Activated CD4-positive, CD25-positive, alpha-beta regulatory T cell treated with anti-CD3 and anti-CD28 coated beads, Interleukin-2, amount 50 U/mL, for 72 hours (primary cell): ENCODE measurements at regions not wholly inside any gene's neighbourhood (a gene's known extent, or its start where the extent isn't known, plus 50 kb on each side); places are given as distances from the start of the nearest gene placed in this dataset.
"Not testable (repeated sequence)": the region's sequence is repeated elsewhere in the genome, so short reads cannot be mapped to it uniquely, and the experiment has no call there.

Experiments used
- DNase-seq: peaks from one replicate; pipeline ENCODE4 v3.0.0; 2021

DNA sequence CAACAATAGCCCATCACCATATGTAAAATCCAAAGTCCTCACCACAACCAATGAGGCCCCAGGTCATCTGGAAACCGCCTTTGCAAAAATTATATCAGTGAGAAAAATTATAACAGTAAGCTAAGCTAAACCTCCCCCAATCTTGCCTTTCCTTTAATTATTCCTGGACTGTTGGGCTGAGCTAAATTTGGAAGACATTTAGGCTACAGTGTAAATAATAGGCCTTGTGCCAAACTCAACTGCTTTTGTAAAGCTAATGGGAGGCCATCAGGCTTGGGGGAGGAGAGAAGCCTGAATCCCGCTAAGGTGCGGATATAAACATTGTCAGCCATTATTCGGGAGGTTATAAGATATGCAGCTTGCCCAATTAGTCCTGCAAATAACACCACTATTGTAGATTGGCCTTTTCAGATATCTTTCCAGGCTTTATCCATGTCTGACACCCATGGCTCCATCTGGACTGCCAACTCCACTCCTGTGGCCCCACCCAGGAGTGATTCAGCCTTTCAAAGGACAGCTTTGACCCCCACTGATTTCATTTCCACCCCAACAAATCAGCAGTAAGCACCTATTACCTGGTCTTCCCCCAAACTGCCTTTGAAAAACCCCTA, 53.0 kb upstream of the CA12 start:
- DNase-seq: no peak

GRCh38 chr15:63435204-63435820, 53.7 kb upstream of the CA12 start:
- DNase-seq: no peak

DNA sequence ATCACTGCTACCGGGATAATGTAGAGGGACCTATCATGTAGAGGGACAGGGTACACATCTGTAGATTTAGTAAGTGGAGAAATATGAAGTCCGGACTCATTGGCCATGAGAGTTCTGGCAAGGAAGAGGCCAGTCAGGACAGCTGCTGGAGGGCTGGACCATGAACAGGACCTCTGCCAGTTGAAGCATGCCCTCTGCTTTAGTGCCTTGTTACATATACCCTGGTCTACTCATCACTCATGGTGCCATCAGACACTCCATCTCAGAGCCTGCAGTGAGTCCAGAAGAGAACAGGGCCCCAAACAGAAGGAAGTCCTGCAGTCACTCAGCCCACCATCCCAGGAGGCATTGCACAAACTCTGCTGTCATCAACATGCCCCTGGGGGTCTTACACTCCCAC, 54.7 kb upstream of the CA12 start:
- DNase-seq: no peak

GRCh38 chr15:63436872-63437375, 55.3 kb upstream of the CA12 start:
- DNase-seq: peak; percentile 54

- DNase-seq: no peak
Observed at GRCh38 chr15:63439536-63440264, 58.1 kb upstream of the CA12 start.

GRCh38 chr15:63440265-63440648, 58.6 kb upstream of the CA12 start:
- no peak for DNase-seq

DNA sequence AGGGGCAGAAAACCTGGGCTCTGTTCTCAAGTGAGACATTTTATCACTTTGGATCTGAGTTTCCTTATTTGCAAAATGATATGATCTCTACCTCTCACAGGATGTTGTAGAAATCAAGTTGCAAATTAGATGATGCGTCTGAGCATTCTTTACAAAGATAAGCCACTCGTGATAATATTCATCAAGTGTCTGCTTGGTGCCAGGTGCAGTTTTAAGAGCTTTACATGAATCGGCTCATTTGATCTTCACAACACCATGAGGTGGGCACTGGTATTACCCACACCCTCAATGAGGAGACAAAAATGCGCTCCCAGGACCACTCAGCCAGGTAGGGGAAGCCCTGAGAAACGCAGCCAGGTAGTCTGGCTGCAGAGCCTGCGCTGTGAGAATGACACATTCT, 59.1 kb upstream of the CA12 start:
- no peak for DNase-seq

DNA sequence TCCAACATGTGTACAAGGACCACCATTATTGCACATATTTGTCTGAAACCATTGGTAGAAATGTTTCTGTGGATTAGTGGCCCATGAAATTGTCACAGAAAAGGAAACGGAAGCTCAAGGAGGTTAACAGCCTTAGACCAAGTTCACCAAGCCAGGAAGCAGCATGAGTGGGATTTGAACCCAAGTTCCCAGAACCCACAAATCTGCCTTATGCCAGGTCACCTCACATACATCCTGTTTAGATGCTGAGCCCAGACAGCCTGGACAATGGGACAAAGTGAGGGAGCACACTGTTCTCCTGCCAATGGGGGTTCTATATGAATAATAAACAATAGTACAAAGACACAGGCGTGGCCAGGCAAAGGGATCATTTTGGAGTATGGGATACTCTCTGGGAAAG, 59.6 kb upstream of the CA12 start:
- no peak for DNase-seq

- no peak for DNase-seq
Observed at GRCh38 chr15:63442080-63442479, 60.4 kb upstream of the CA12 start.

DNA sequence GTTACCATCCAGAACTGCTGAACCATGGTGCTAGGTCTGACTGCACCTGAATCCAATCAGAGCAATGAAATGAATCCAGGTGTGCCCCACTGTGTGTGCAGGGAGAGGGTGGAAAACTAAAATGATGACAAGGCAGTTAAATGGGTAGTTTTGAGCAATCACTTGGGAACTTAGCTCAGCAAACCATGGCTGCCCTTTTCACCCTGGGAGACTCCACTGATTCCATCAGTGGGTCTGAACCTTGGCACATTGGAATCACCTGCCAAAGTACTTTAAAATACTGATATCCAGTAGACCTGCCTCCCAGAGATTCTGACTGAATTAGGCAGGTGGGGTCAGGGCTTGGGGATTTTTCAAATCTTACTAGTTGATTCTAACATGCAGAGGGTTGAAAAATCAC, 59.8 kb upstream of the USP3 start:
- no peak for DNase-seq

- DNase-seq: no peak
Observed at GRCh38 chr15:63446255-63446654, 58.1 kb upstream of the USP3 start.

DNA sequence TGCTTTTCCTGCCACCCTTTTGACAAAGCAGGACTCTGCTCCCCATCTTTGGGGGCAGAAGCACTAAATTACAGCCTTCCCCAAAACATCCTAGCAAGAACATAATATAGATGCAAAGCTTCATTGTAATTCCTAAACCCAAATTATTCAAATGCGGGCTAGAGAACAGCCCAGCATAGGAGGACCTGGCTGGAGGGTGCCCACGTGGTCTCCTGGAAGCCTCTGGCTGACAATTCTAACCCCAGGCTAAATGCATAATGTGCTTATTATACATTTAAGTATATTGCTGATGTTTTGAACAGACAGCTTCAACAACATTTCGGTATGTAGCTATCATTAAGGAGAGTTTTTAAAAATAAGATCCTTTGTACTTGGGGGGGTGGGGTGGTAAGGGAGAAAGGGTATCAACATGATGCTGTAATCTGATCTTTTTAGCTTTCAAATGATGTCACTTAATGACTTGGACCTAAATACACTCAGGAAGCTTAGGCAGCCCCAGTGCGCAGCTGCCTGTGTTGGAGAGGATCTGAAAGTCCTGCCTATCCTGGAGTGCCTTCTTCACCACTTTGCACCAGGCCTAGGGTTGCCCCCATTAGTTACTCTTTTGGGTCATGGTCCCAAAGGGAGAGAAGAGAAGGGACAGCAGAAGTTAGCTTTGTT, 57.2 kb upstream of the USP3 start:
- DNase-seq: no peak

DNA sequence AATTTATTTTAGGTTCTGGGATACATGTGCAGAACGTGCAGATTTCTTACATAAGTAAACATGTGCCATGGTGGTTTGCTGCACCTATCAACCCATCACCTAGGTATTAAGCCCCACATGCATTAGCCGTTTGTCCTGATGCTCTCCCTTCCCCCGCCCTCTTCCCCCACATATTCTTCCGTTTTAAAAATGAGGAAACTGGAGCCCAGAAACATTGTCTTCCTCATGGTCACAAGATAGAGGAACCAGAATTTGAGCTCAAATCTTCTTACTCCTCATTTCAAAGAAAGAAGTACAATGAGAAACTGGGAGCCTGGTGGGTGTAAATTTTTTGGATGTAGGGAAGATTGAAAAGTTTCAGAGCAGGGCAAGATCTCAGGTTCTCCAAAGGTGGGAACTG, 56.1 kb upstream of the USP3 start:
- no peak for DNase-seq

DNA sequence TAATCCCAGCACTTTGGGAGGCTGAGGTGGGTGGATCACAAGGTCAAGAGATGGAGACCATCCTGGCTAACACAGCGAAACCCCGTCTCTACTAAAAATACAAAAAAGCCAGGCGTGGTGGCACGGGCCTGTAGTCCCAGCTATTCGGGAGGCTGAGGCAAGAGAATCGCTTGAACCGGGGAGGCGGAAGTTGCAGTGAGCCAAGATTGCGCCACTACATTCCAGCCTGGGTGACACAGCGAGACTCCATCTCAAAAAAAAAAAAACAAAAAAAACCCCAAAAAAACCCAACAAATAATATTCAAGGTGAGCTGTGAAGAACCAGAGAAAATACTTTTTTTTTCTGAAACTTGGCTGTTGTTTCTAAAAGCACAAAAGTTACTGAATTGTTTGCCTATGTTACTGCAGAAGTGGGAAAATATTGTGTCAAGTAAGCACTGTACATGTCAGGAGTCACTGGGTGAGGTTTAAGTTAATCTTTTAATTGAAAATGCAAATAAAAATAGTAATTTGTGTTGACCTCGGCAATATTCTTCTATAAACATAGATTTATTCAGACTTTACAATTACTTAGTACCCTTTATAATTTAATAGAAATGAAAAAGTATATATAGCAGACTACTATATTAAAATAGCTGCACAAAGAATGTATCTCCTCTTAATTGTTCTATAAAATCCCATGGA, 55.4 kb upstream of the USP3 start:
- not testable (repeated sequence) for DNase-seq

GRCh38 chr15:63449731-63450130, 54.7 kb upstream of the USP3 start:
- DNase-seq: no peak

GRCh38 chr15:63450884-63451225, 53.5 kb upstream of the USP3 start:
- no peak for DNase-seq

DNA sequence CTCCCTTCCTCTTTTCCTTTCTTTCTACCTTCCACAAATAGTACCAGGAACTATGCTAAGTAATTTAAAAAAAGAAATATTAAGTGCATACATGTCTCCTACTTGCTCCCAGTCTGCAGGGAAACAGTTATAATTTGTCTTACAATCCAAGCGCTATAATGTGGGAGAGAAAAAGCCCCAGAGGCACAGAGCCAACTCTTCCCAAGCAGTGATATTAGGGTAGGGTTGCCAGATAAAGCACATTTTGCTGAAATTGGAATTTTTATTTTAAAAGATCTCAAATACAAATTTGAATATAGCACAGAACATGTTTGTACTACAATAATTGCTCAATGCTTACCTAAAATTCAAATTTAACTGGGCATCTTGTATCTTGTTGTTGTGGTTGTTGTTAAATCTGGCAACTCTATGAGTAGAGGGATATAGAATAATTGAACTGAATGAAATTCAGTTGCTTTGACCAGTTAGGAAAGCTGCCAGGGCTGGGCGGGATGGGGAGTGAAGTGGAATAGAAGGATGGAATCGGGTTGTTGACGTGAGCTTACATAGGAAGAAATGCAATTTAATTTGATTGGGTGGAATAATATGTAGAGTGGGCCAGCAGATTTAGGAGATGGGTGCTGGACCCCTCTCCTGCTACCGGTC, 52.6 kb upstream of the USP3 start:
- no peak for DNase-seq

- DNase-seq: no peak
Observed at GRCh38 chr15:63452552-63453136, 51.7 kb upstream of the USP3 start.

GRCh38 chr15:63453186-63453905, 51.0 kb upstream of the USP3 start:
- DNase-seq: no peak

DNA sequence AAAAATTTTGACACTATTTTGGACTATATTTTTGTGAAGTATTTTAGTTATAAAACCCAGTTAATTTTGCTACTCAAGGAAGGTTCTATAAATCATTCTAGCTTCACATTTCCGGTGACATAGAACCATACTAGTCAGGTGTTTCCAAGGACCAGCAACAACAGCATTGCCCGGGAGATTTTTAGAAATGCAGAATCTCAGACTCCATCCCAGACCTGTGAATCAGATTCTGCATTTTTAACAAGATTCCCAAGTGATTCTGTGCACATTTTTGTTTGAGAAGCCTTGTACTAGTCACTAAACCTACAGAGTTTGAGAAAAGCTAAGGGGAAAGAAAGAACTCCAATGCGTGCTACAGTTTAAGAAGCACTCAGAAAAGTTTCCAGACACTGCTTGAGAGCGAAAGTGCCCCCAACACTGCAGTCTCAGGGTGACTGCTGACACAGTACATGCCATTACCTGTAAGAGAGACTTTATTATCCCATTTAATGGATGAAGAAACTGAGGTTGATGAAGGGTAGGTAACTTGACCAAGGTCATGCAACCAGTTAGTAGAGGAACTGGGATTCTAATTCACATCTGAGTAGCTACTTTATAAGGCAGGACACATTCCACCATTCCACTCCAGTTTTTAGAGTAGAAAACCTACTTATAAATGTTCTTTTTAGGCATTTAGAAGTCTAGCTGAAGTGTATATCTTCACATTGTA, 49.7 kb upstream of the USP3 start:
- DNase-seq: no peak
